Tibial nerve (tissue), 4 donors: ENCODE measurements at regions not wholly inside any gene's neighbourhood (a gene's known extent, or its start where the extent isn't known, plus 50 kb on each side); places are given as distances from the start of the nearest gene placed in this dataset.

Experiments used
- DNase-seq, 2 donors: peaks; one replicate each; pipeline ENCODE4 v3.0.0-alpha.2; 2019; ENCODE audit warnings: low spot score in 2 of 2
- H3K27ac ChIP-seq, 4 donors: fragments of 200-600 bp; sonication (generic) in 3 of 4; one replicate each; pipeline ENCODE4 v1.5.1; 2017 to 2019; ENCODE audit warnings: mild to moderate bottlenecking in 1 of 4
- H3K27me3 ChIP-seq, 2 donors: fragments of 200-600 bp; sonication (generic) in 1 of 2; one replicate each; pipeline versions ENCODE4 v1.5.1 to v1.6.0; 2017 to 2019
- H3K36me3 ChIP-seq, 3 donors: fragments of 200-600 bp; sonication (generic); one replicate each; pipeline ENCODE4 v1.5.1; 2018 to 2019
- H3K4me1 ChIP-seq, 4 donors: fragments of 200-600 bp; sonication (generic) in 3 of 4; one replicate each; pipeline ENCODE4 v1.5.1; 2017 to 2019
- H3K4me3 ChIP-seq, 4 donors: fragments of 200-600 bp; sonication (generic) in 3 of 4; one replicate each; pipeline ENCODE4 v1.5.1; 2017 to 2019; ENCODE audit warnings: mild to moderate bottlenecking in 1 of 4, moderate library complexity in 1 of 4
- H3K9me3 ChIP-seq, 4 donors: fragments of 200-600 bp; sonication (generic) in 3 of 4; one replicate each; pipeline ENCODE4 v1.5.1; 2017 to 2019
- CTCF ChIP-seq, 5 experiments: fragments of 200-600 bp in 3 of 5; fragments of 450-650 bp in 2 of 5; sonication (generic) in 3 of 5; IDR thresholded peaks; one replicate each; pipeline ENCODE4 v1.5.1; 2016 to 2019; ENCODE audit warnings: antibody characterized with exemption in 5 of 5, mild to moderate bottlenecking in 3 of 5, moderate library complexity in 2 of 5
- EP300 ChIP-seq, 2 donors: sonication (generic); formaldehyde crosslinking; IDR thresholded peaks; one replicate each; pipeline ENCODE4 v1.6.1; 2017; ENCODE audit warnings: antibody characterized with exemption in 2 of 2, mild to moderate bottlenecking in 1 of 2
- POLR2A ChIP-seq, 2 donors: fragments of 450-650 bp; IDR thresholded peaks; one replicate each; pipeline ENCODE4 v1.6.1; 2017; ENCODE audit warnings: antibody characterized with exemption in 2 of 2, mild to moderate bottlenecking in 2 of 2, moderate library complexity in 2 of 2
- WGBS, 2 donors: methylation state at CpG; one replicate each; pipeline ENCODE4 v1.1.5; 2018; 5-methylcytosine and 5-hydroxymethylcytosine counted together

- peak overlapping the region in 1 of 4 donors; percentile 11 for H3K27ac ChIP-seq
- H3K4me1 ChIP-seq: peaks cover 0 to 3% (median 0%) of the 10 kb centered on the region in 4 donors
- no peaks in the 10 kb centered on the region for H3K36me3 ChIP-seq
- no peak for DNase-seq
- no peak overlapping the region for H3K4me3 ChIP-seq
- WGBS, 2 donors: 57 to 62% methylated on average over 5 of the region's 5 CpGs
- H3K27me3 ChIP-seq: no peaks in the 10 kb centered on the region
- no peak for TF ChIP-seq POLR2A (IDR thresholded peaks at IDR 0.05)
- no peak for TF ChIP-seq CTCF (IDR thresholded peaks at IDR 0.05)
- TF ChIP-seq EP300 (IDR thresholded peaks at IDR 0.05): no peak
- no peaks in the 10 kb centered on the region for H3K9me3 ChIP-seq
Measured at GRCh38 chr6:7033202-7033601, 74.6 kb upstream of the RREB1 start.

GRCh38 chr6:7034055-7034454 is 73.7 kb upstream of the RREB1 start:
- Histone ChIP-seq H3K4me1 (peaks cover 0 to 3% (median 0%) of the 10 kb centered on the region in 4 donors), H3K27ac (no peak overlapping the region), H3K36me3 (no peaks in the 10 kb centered on the region), H3K27me3 (no peaks in the 10 kb centered on the region), H3K4me3 (no peak overlapping the region), H3K9me3 (no peaks in the 10 kb centered on the region)
- TF ChIP-seq CTCF (IDR thresholded peaks at IDR 0.05) (no peak), POLR2A (IDR thresholded peaks at IDR 0.05) (no peak), EP300 (IDR thresholded peaks at IDR 0.05) (no peak)
- 77 to 81% methylated on average over 1 of the region's 1 CpG for WGBS, 2 donors
- no peak for DNase-seq

- TF ChIP-seq EP300 (IDR thresholded peaks at IDR 0.05) (no peak), CTCF (IDR thresholded peaks at IDR 0.05) (no peak), POLR2A (IDR thresholded peaks at IDR 0.05) (no peak)
- Histone ChIP-seq H3K27ac (no peak overlapping the region), H3K4me1 (peaks cover 0 to 3% (median 0%) of the 10 kb centered on the region in 4 donors), H3K36me3 (no peaks in the 10 kb centered on the region), H3K4me3 (no peak overlapping the region), H3K27me3 (no peaks in the 10 kb centered on the region), H3K9me3 (no peaks in the 10 kb centered on the region)
- DNase-seq: no peak
- 52 to 55% methylated on average over 2 of the region's 2 CpGs for WGBS, 2 donors
Measured at GRCh38 chr6:7035837-7036249, 71.9 kb upstream of the RREB1 start.

- Histone ChIP-seq H3K27me3 (no peaks in the 10 kb centered on the region), H3K4me1 (peaks cover 0 to 11% (median 0%) of the 10 kb centered on the region in 4 donors), H3K27ac (no peak overlapping the region), H3K9me3 (no peaks in the 10 kb centered on the region), H3K4me3 (no peak overlapping the region), H3K36me3 (no peaks in the 10 kb centered on the region)
- TF ChIP-seq CTCF (IDR thresholded peaks at IDR 0.05): no peak
- no peak for TF ChIP-seq POLR2A (IDR thresholded peaks at IDR 0.05)
- TF ChIP-seq EP300 (IDR thresholded peaks at IDR 0.05): no peak
- 72 to 76% methylated on average over 3 of the region's 3 CpGs for WGBS, 2 donors
- DNase-seq: no peak
Measured at GRCh38 chr6:7041511-7042026, 66.2 kb upstream of the RREB1 start.

GRCh38 chr6:7042056-7042653 is 65.6 kb upstream of the RREB1 start:
- H3K4me3 ChIP-seq: no peak overlapping the region
- TF ChIP-seq POLR2A (IDR thresholded peaks at IDR 0.05): no peak
- TF ChIP-seq EP300 (IDR thresholded peaks at IDR 0.05): no peak
- H3K27ac ChIP-seq: no peak overlapping the region
- WGBS, 2 donors: 56 to 59% methylated on average over 12 of the region's 12 CpGs
- H3K36me3 ChIP-seq: no peaks in the 10 kb centered on the region
- H3K4me1 ChIP-seq: peaks cover 0 to 11% (median 0%) of the 10 kb centered on the region in 4 donors
- no peaks in the 10 kb centered on the region for H3K27me3 ChIP-seq
- DNase-seq: no peak
- H3K9me3 ChIP-seq: no peaks in the 10 kb centered on the region
